Keratinocyte (primary cell): ENCODE measurements at regions not wholly inside any gene's neighbourhood (a gene's known extent, or its start where the extent isn't known, plus 50 kb on each side); places are given as distances from the start of the nearest gene placed in this dataset.

Experiments
- DNase-seq: peaks from one replicate; pipeline ENCODE4 v3.0.0-alpha.2; 2011; ENCODE audit warnings: low read depth, missing footprints, low spot score
- FAIRE-seq: peaks from 2 replicates; lab custom pipeline; 2011; peaks lifted over from hg19 to GRCh38; lab: Jason Lieb, UNC
- H2AFZ ChIP-seq: 2 replicates; pipeline ENCODE4 v1.6.0; 2012; ENCODE audit warnings: low read length, control low read depth, inconsistent platforms; ENCODE audit not compliant: control insufficient read depth
- H3K27ac ChIP-seq: 2 replicates; pipeline ENCODE4 v1.5.1; 2011; ENCODE audit warnings: low read length; ENCODE audit not compliant: control insufficient read depth, insufficient read depth
- H3K27me3 ChIP-seq: 3 replicates; pipeline ENCODE4 v1.6.0; 2011; ENCODE audit warnings: low read length; ENCODE audit not compliant: control insufficient read depth, insufficient read depth; ENCODE audit errors: extremely low read depth
- H3K36me3 ChIP-seq, 2 experiments: 2 replicates in 1 of 2; 3 replicates in 1 of 2; pipeline ENCODE4 v1.5.1; 2011; ENCODE audit warnings: low read length in 2 of 2, mild to moderate bottlenecking in 1 of 2; ENCODE audit not compliant: control insufficient read depth in 2 of 2, insufficient read depth in 2 of 2; ENCODE audit errors: extremely low read depth in 1 of 2
- H3K4me1 ChIP-seq: 3 replicates; pipeline ENCODE4 v1.5.1; 2011; ENCODE audit warnings: low read length; ENCODE audit not compliant: control insufficient read depth, insufficient read depth; ENCODE audit errors: extremely low read depth
- H3K4me2 ChIP-seq: 3 replicates; pipeline ENCODE4 v1.6.0; 2011; ENCODE audit warnings: low read depth, low read length; ENCODE audit not compliant: control insufficient read depth, insufficient read depth; ENCODE audit errors: extremely low read depth
- H3K4me3 ChIP-seq, 3 experiments: fragments of 200-600 bp in 1 of 3; sonication (generic) in 1 of 3; 2 replicates in 2 of 3; 3 replicates in 1 of 3; pipeline ENCODE4 v1.5.1; 2011 to 2016; ENCODE audit warnings: low read length in 3 of 3, mild to moderate bottlenecking in 3 of 3, control low read depth in 2 of 3, inconsistent platforms in 1 of 3, low read depth in 1 of 3, mixed read lengths in 1 of 3, mixed run types in 1 of 3, moderate library complexity in 1 of 3; ENCODE audit not compliant: control insufficient read depth in 2 of 3, insufficient read depth in 2 of 3; ENCODE audit errors: extremely low read depth in 1 of 3
- H3K79me2 ChIP-seq: 2 replicates; pipeline ENCODE4 v1.6.0; 2012; ENCODE audit warnings: low read length; ENCODE audit not compliant: control insufficient read depth, insufficient read depth
- H3K9ac ChIP-seq: 3 replicates; pipeline ENCODE4 v1.6.0; 2011; ENCODE audit warnings: low read length; ENCODE audit not compliant: control insufficient read depth, insufficient read depth; ENCODE audit errors: extremely low read depth
- H3K9me1 ChIP-seq: 3 replicates; pipeline ENCODE4 v1.6.0; 2011; ENCODE audit warnings: low read length; ENCODE audit not compliant: control insufficient read depth, insufficient read depth; ENCODE audit errors: extremely low read depth
- H3K9me3 ChIP-seq: 2 replicates; pipeline ENCODE4 v1.5.1; 2012; ENCODE audit warnings: low read depth, low read length; ENCODE audit not compliant: control insufficient read depth
- H4K20me1 ChIP-seq: 3 replicates; pipeline ENCODE4 v1.6.0; 2011; ENCODE audit warnings: low read length; ENCODE audit not compliant: control insufficient read depth, insufficient read depth; ENCODE audit errors: extremely low read depth
- CTCF ChIP-seq, 3 experiments: IDR thresholded peaks in 1 of 3; conservative IDR thresholded peaks in 1 of 3; optimal IDR thresholded peaks in 1 of 3; 2 replicates in 2 of 3; 3 replicates in 1 of 3; pipeline versions ENCODE3 to v1.5.1; 2011; ENCODE audit warnings: low read length in 3 of 3, mild to moderate bottlenecking in 3 of 3, moderate library complexity in 2 of 3, control low read depth in 1 of 3, inconsistent platforms in 1 of 3; ENCODE audit not compliant: insufficient read depth in 2 of 3; ENCODE audit errors: extremely low read depth in 1 of 3
- EZH2 ChIP-seq: IDR thresholded peaks from one replicate; pipeline ENCODE4 v1.6.1; 2012; ENCODE audit warnings: inconsistent platforms, mild to moderate bottlenecking, low read length, moderate library complexity
- dilution Hi-C: fragments of 300-500 bp; cut with MboI; formaldehyde crosslinking; loops from one replicate; pipeline ENCODE4 v1.7.0; 2020; ENCODE audit warnings: low sequenced_read_pairs; ENCODE audit not compliant: extremely low pct_ligation_motif_present

- no peak overlapping the region for H3K9ac ChIP-seq
- H3K4me1 ChIP-seq: no peaks in the 10 kb centered on the region
- TF ChIP-seq EZH2 (no peak), CTCF (optimal IDR thresholded peaks at IDR 0.05 in 1 of 3, IDR thresholded peaks at IDR 0.05 in 1 of 3, conservative IDR thresholded peaks at IDR 0.05 in 1 of 3; ENCODE audit: extremely low read depth in 1 of 3, insufficient read depth in 2 of 3, low read length in 3 of 3) (no peak)
- no peak for FAIRE-seq
- H3K79me2 ChIP-seq: no peaks in the 10 kb centered on the region
- H3K9me3 ChIP-seq: no peaks in the 10 kb centered on the region
- H3K9me1 ChIP-seq: no peaks in the 10 kb centered on the region
- dilution Hi-C loops: no loop called here
- no peak overlapping the region for H3K4me2 ChIP-seq
- DNase-seq: no peak
- no peak overlapping the region for H3K27ac ChIP-seq
- H3K4me3 ChIP-seq: no peak overlapping the region
- H3K27me3 ChIP-seq: no peaks in the 10 kb centered on the region
- H2AFZ ChIP-seq: no peak overlapping the region
- H3K36me3 ChIP-seq: no peaks in the 10 kb centered on the region
- no peaks in the 10 kb centered on the region for H4K20me1 ChIP-seq
Measured at GRCh38 chr7:115728518-115728917, 302.0 kb downstream of the TFEC start.

GRCh38 chr7:115724400-115725056 lies 306.0 kb downstream of the TFEC start:
- TF ChIP-seq CTCF (optimal IDR thresholded peaks at IDR 0.05 in 1 of 3, IDR thresholded peaks at IDR 0.05 in 1 of 3, conservative IDR thresholded peaks at IDR 0.05 in 1 of 3; ENCODE audit: extremely low read depth in 1 of 3, insufficient read depth in 2 of 3, low read length in 3 of 3) (no peak), EZH2 (no peak)
- Histone ChIP-seq H2AFZ (no peak overlapping the region), H3K79me2 (no peaks in the 10 kb centered on the region), H3K9ac (no peak overlapping the region), H3K4me1 (no peaks in the 10 kb centered on the region), H3K4me2 (no peak overlapping the region), H3K4me3 (no peak overlapping the region), H3K9me1 (no peaks in the 10 kb centered on the region), H4K20me1 (no peaks in the 10 kb centered on the region), H3K36me3 (no peaks in the 10 kb centered on the region), H3K27me3 (no peaks in the 10 kb centered on the region), H3K27ac (no peak overlapping the region), H3K9me3 (no peaks in the 10 kb centered on the region)
- dilution Hi-C loops: no loop called here
- DNase-seq: no peak
- FAIRE-seq: peak; percentile 32
